ENCODE measurements at regions not wholly inside any gene's neighbourhood (a gene's known extent, or its start where the extent isn't known, plus 50 kb on each side); places are given as distances from the start of the nearest gene placed in this dataset.
A peak's percentile ranks its signal among the peaks of the same experiment; 100 is the strongest.

DNA sequence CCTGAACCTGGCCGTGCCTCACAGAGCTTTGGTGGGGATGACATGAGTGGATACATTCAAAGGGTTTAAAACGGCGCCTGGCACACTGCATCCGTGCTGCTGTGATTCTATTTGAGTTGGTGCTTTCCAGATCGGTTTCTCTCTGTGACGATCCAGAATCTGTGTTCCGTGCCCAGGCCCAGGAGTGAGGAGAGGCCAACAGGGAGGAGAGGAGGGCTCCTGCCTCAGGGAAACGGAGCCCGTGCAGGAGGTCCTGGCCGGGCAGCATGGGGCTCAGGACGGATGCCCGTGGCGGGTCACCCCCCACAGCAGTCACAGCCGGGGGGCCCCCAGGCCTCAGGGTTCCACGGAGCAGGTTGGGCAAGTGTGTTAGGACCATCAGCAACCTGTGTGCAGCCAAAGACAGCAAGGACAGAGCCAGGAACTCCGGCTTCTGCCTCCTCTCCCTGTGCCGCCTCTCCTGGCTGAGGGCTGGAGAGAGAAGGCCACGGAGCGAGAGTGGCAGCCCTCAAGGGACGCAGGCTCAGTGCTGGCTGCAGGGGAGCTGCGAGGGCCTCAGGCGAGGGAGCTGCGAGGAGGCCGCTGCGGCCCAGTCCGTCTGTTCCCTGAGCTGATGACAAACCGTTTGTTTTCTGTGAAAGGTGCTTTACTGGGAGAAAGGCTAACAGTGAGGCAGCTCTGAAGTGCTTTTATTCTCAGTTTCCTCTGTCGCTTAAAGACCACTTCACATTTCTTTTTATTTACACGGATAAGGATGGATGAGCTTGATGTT is 99.3 kb downstream of the METRNL start:
- DNase-seq = no peak

DNA sequence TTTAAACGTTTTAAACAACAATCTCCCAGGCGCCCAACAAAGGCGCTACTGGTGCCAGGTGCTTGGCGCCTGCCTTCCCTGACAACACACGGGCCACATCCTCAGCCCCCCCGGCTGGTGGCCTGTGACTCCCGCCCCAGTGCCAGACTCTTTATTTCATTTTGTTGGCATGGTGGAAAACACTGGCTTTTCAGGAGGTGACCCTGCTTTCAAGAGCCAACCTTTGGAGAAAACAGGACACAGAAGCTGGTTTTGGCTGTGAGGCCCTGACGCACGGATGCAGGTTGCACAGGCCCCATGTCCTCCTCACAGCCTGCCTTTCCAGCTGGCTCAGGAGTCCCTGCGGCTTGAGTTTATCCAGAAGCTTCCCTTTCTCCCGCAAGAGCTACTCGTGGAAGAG is 100.0 kb downstream of the METRNL start:
- no peak for DNase-seq

DNA sequence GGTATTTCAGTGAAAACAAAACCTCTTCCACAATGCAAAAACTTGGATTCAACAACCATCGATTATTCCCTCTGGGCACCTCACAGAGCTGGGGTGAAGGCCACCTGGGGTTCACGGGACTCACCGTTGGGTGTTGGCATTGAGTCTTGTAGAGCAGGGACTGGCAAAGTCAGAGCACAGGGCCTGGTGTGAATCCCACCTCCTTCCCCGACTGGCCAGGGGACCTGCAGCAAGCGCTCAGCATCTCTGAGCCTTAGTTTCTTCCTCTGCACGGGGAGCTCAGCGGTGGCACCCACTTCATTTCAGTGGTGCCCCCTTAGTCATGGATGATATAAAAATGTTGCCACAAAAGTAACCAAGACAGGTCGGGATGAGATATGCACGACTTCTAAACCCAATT is 100.4 kb downstream of the METRNL start:
- DNase-seq = no peak

DNA sequence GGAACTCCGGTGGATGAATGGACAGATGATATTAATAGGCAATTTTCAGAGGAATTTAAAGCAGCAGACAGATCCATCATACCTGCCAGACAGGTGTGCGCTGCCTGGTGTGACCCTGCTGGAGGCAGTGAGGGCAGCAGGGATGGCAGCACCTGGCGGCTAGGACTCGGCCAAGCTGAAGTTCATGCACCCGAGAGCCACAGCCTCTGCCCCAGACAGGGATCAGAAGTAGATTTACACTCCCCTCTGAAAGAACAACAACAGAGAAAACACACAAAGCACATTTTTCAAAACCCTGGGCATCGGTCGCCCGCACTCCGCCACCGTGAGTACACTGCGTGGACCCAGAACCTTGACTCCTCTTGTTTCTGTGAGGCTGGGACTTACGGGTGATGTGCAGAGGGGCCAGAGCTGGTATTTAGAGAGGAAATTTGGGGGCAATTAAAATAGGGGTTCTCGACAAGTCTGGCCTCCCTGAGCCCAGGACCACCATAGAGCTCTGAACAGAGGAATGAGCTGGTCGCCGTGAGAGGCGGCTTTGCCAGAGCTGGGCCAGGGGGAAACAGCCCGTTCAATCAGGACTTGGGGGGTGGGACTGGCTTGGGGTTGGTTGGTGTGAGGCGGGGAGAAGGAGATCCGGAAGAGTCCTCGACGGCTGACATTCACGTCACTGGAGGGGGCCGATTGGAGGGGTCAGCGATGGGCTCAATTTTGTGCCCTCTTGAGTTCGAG is 101.0 kb downstream of the METRNL start:
- no peak for DNase-seq

DNA sequence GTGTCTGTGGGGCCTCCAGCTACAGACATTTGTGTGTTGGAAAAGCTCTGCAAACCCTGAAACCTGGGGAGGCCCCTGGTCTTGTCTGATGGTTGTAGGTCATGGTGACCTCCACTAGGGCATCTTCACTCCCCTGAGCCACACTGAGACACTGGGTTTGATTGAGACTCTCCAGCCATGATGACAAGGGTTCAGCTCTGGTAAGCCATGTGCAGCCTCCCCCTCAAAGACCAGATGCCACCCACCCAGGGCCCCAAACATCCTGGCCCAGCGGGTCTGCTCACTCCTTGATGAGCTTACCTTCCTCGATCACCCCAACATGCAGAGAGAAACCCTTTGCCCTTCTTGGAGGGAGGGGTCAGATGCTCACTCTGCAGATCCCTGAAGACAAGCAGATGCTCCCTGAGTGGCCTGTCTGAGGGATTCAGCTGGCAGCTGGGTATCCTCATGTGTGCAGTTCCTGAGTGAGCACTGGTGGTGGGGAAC is 101.6 kb downstream of the METRNL start:
- no peak for DNase-seq

DNA sequence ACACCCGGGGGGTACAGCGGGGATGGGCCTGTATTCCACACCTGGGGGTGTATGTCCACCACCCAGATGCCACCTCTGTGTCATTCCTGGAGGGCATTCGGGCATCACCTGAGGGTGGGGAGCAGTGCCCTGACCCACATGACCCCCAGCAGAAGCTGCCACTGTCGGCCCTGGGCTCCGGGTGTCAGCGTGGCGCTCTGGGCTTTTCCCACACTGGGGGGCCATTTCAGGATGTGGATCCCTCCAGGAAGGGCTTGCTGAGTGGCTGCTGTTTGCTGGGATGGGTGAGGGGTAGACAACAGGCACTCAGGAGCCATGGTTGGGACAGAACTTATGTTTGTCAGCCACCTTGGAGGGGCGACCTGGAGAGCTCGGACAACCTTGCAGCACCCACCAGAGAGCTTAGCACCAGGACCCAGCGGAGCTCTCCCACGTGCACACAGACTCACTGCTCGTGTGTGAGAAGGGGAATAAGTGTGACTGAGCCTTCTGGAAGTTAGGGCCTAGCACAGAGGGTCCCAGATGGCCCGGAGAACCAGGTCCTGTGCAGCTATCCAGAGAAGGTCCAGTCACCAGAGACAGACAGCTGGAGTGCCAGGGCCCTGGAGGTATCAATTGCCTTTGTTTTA is 102.7 kb downstream of the METRNL start:
- no peak for DNase-seq

DNA sequence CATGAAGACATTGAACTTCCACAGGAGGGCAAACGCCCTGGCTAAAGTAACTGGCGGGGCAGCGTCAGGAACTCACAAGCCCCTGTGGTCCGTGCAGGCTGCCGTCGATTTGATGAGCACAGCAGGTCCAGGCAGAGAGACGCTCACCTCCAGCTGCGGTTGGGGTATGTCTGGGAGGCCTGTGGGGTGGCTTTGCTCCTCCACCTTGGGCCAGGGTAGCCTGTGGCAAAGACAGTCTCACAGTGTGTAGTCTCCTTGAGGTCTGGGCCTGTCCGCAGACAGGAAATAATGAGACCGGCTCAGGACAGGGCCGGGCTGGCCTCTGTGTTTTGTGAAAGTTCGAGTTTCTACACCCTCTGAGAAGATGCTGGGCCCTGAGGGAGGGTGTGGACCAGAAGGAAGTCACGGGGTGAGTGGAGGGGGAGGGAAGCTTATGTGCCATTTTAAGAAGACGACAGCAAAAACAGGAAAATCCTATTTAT is 103.3 kb downstream of the METRNL start:
- DNase-seq = no peak

DNA sequence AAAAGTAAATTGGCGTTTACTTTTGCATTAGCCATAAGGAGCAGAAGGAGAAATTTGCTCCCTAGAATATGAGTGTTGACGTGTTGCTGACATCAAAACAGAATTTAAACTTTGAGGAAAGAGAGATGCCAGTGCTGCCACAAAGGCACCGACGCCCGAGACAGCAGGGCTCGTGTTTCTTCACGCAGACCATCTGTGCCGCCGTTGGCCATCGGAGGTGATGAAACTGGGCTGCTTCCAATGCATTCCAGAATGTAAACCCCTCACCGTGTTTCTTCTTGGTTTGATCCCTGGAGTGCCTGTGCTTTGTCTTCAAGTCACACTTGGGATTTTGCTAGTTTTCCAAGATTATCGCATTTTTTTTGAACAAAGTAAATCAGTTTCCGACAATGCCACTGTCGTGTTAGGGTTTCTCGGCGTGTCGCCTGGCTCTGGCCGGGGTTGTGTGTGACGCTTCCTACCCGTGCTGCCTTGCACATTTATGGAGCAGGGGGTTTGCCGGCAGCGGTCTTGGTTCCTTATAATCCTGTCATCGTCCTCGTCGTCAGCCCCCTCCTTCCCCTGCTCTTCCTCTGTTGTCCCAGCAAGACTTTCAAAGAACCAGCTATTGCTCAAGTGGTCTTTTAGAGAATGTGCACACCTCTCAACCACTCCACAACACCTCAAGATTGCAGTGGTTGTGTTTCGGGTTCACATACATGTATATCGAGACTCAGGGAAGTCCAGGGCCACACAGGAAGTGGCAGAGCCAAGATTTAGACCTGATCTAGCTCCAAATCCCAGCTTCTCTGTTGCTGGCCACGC is 103.9 kb downstream of the METRNL start:
- DNase-seq = no peak

DNA sequence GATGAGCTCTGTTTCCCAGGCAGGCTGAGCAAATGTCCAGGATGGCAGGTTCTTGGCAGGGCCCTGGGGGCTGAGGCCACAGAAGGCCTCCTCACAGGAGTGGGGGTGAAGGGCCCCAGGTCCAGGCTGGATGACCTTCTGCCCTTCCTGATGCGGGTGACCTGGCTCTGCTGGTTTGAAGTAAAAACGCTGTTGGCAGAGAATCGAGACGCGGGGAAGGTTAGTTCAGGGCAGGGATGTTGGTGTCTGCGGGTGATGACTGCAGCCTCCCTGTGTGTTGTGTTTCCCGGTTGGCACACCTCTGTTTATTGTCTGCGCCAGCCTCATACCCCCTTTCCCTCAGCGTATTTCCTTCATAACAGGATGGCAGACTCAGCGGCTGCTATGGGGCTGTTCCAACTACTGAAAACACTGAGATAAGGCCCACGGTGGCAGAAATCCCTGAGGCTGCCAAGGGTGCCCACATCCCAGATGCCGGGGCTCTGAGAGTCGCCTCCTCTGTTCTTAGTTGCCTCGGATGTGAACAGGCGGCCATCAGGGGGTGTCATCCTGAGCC is 104.6 kb downstream of the METRNL start:
- peak; percentile 8 for DNase-seq

DNA sequence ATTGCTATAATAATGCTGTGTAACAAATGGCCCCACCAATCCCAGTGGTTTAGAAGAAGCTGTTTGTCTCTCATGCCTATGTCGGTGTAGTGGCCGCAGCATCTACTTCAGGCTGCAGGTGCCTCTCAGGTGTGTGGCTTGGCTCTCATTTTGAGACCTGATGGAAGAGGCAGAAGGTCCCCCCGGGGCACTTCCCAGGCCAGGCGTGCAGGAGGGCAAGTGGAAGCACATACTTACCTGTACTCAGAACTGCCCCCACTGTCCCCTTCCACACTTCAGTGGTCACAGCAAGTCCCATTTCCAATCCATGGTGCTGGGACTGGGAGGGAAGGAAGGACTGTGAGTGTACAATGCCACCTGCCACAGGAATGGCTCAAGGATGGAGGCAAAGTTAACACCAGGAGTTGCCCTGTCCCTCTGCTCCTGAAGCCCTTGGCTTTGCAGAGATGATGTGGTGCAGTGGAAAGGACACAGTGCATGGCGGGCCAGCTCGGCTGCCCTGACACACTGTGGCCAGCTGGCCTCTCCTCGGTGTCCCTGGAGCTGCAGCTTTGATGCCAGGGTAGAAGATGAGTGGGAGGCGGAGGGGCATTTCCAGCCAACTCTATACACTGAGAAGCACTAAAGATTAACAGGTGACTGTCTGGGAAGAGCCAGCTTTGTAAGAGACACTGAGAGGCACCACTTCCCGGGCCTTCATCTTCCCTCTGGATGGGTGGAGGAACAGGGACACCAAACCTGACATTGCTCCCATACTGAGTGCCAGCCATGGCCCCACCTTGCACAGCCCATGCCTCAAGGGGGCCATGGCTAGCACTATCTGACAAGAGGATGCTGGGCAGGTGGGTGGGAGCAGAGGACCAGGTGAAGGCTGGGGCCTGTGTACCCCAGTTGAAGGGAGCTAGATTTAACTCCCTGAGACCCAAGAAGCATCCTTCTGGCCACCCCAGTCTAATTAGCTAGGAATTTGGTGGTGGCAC is 105.9 kb downstream of the METRNL start:
- peak; percentile 8 for DNase-seq

DNA sequence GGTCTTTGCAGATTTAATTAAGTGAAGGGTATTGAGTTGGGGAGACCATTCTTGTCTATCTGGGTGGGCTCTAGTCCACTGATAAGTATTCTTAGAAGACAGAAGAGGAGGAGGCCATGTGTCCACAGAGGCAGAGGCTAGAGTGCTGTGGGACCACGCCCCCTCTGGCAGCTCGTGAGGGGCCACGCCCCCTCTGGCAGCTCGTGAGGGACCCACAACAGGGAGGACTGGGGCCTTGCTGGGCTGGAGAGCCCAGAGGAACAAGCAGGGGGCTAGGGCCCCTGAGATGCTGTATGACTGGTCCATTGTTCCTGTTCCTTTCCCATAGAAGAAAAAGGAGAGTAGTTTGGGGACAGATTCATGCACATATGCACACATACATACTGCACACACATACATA is 106.8 kb downstream of the METRNL start:
- peak; percentile 11 for DNase-seq

DNA sequence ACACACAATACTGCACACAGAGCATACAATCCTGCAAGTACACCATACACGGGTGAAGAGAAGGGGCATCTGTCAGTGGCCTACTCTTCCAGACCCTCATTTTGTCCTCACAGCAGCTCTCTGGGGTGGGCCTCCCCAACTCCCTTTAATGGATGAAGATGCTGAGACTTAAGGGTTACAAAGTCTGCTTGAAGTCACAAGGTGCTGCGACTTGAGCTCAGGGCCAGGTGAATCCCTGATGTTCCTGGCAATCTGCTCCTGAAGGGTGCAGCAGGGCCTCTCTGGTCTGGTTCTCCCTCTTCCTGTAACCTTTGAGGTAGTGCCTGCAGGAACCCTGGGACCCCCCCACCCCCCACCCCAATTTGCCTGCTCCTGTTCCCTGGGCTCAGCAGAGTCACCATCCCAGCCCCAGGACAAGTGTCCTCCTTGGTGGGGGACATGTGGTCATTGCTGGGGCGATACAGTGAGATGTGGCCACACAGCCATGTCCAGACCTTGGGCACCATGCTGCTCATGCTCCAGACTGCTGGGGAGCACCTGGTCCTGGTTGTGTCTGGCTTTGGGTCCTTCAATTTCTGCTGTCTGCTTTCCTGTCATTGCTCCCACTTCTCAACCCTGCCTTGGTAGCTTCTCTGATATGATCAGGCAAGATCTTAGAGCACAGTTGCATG is 107.5 kb downstream of the METRNL start:
- DNase-seq = peak; percentile 7

DNA sequence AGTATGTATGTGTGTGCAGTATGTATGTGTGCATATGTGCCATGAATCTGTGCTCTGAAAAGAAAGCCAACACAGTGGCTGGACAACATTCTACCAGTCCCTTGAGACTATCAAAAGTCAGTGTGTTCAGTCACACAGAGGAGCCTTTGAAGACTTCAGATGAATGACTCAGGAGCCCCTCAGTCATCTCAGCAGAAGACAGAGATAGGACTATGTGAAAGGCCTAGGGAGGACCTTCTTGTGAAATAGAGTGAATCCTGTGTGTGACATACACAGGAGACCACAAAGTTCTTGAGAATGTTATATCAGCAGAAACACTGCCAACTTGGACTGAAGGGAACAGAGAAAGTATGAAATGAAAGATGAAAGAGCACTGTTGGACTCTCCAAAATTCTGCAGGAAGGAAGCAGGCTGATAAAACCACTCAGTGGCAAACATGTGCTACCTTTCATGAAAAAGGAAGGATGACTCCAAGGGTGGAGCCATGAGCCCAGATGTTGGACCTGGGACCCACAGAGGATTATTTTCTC is 108.4 kb downstream of the METRNL start:
- DNase-seq = no peak

DNA sequence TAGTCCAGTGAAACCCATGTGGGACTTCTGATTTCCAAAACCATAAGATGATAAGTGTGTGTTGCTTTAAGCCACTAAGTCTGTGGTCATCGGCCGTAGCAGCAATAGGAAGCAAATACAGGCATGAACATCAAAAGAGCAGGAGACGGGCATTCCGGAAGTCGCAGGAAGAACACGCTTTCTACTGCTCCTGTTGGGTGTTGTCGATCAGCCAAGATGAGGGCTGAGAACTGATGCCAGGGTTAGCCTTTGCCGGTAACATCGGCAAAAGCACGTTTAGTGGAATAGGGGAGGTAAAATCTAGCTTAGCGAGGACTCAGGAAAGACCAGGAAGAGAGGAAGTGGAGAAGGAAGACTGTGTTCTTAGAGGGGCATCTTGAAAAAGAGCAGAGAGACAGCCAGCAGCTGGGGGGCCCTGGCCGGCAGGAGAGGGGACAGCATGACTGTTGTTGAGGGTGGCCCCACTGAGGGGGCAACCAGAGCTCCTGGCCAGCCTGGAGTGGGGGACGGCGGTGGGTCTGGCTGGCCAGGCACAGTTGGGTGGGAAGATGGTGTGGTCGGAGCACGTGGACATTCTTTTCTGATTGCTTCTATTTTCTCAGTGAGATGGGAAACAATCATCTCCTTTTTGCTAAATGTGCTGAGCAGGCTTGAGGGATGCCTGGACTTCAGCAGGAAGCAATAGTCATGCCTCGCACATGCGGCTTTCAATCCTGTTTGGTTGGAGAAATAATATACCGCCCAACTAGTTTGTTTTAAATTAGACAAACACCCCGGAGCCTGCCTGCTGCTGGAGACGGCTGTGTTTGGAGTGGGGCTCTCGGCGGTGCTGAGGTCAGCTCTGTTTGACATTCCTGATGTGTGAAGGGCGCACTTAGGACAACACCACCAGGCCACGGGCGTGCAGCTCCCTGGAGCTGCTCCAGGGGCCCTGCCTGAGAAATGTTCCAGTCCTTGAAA is 109.9 kb downstream of the METRNL start:
- peak; percentile 4 for DNase-seq

DNA sequence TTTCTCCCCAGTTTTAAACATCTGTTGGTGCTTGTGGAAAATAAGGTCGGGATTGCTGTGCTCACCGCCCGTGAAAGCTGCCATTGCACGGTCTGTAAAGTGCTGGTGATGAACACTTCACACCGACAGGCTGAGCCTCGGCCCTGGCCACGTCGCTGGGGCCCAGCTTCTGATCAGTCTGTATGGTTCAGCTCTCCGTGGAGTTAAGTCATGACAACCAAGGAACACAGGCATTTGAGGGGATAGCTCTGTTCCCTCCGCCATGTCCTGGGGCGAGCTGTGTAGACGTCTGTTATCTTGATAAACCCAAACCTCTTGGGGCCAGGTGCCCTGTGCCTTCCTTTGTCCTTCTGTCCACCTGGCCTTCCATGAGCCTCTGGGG is 110.6 kb downstream of the METRNL start:
- DNase-seq = no peak

DNA sequence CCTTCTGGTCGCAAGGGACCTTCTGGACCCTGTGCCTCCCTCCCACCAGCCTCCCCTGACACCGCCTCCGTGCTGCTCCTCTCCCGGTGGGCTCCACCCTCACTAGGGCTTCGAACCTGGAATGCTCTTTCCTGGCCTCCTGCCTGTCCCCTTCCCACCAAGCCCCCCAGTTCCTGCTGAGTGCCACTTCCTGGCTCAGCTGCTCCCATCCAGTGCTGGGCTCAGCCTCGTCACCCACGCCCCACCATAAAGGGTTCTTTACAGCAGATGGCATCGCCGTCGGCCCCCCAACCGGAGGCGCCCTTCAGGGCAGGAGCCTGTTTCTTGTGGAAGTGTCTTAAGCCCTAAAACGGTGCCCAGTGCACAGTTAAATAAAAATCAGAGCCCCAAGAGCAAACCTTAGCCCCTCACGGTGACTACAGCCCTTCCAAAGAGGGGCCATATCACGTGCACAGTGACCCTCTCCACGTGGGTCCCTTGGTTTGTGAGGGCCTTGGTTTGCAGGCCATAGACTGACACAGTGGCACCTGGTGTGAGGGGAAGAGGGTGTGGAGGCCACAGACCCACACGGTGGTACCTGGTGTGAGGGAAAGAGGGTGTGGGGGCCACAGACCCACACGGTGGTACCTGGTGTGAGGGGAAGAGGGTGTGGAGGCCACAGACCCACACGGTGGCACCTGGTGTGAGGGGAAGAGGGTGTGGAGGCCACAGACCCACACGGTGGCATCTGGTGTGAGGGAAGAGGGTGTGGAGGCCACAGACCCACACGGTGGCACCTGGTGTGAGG is 111.4 kb downstream of the METRNL start:
- peak; percentile 11 for DNase-seq

DNA sequence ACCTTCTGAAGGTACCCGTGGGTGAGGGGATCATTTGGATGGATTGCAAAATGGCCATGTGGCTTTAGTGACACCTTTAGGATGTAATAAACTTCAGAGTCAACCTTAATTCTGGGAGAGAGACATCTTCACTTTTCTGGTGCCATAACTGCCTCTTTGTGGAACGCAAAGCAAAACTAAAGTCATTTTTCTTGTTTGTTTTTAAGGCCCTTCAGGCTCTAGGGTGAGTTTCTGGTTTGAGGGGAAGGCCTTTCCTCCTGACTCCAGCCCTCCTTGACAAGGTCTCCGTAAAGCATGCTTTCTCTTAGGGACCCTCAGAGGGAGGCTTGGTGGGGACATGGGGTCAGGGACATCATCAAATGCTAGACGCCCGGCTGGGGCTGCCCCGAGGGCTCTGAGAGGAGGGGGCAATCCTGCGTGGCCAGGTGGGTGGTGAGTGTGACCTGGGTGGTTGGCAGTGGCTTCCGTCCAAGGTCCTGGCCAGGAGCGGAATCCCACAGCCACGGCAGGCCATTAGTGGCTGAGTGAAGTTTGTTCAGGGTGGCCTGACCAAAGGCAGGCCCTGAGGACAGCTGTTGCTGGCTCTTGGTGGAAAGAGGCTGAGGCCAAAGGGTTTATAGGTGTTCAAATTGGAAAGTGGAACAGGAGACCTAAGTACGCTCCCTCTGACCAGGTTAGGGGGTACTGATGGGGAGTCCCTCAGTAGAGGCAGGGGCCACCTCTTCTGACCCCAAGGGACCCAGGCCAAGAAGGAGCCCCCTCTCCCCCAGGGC is 112.2 kb downstream of the METRNL start:
- peak; percentile 10 for DNase-seq

Data from activated T-cell treated with anti-CD3 and anti-CD28 coated beads, Interleukin-2, amount 50 U/mL, for 1 hour (primary cell).